Bone marrow (tissue), 2 donors: ENCODE measurements at regions not wholly inside any gene's neighbourhood (a gene's known extent, or its start where the extent isn't known, plus 50 kb on each side); places are given as distances from the start of the nearest gene placed in this dataset.

ENCODE experiments used
- DNase-seq, 2 donors: peaks; one replicate each; lab custom pipeline; 2025; lab: John Stamatoyannopoulos, UW

DNA sequence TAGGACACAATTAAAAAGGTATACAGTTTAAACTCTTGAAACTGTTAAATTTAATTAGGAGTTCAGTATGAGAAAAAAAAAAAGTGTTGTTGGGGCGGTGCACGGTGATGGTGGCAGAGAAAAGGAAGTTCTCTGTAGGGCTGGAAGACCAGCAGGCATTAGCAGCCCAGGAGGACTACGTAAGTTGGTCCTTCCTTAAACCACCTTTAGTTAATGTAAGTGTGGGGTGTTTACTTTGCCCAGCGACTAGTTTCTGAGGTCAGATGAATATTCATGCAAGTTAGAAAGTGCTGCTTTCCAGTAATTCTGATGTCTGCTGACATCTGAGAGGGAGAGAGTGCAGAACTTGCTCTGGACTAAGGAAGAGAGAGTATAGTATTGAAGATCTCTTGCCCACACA is 54.9 kb downstream of the NKX2-1 start:
- DNase-seq = no peak

DNA sequence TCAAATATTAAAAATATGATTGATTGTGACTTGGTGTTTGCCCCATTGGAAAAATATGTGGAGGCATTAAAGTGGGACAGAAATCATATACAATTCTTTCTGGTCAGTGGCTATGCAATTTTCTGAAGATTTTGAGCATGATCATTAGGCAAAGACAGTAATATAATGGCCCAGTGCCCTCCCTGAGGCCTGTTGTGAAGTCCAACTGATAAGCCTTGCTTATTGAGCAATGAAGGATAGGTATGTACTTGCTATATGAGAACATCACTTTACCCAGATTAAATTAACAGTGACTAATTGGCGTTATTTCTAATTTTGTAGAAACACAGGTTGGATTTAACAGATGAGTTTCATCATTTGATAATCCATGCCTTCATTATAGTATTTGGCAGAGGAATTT is 57.1 kb downstream of the NKX2-1 start:
- DNase-seq = no peak

GRCh38 chr14:36455241-36455627 is 64.8 kb downstream of the NKX2-1 start:
- DNase-seq = no peak

DNA sequence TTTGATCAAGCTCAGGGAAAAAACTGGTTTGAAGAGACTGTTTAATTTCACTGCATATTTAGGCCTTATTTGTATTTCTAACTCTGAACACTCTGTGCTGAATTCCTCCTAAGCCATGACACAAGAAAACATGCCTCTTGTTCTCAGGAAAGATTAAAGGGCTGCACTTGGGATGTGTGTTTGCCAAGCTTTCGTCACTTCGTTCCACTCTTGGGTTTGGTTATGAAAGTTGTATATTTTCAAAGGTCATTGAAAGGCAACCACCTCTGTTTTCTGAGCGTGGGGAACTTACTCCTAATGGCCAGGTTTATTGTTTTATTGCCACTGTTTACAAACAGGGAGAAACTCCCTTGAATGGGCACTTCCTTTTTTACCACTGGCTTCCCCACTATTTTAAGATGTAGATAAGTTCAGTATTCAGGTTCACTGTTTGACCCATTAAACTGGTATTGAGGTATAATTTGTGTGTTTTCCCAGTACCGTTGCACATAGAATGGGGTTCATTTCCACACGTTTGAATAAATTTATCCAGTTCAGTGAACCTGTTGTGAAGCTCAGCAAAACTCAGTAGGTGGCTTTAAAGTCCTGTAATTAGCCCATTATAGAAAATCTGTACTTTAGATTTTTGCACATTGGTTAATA is 65.3 kb downstream of the NKX2-1 start:
- no peak for DNase-seq

DNA sequence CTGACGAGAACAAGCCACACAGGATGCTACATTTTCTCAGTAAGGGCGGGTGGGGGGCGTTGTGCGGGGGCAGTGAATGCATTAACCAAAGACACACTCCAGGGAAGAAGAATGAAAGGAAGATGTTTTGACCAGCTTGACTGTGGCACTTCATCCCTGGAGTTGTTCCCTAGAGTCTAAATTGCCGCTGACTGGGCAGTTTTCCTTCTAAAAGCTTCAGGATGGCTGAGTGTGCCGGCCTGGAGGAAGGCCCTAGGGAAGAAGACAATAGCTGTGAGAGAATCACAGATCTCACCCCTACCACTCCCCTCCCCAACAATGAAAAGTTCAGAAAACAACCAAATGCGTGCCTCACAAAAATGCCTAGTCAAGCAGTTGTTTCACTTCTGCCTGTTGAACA is 67.2 kb downstream of the NKX2-1 start:
- DNase-seq = no peak

DNA sequence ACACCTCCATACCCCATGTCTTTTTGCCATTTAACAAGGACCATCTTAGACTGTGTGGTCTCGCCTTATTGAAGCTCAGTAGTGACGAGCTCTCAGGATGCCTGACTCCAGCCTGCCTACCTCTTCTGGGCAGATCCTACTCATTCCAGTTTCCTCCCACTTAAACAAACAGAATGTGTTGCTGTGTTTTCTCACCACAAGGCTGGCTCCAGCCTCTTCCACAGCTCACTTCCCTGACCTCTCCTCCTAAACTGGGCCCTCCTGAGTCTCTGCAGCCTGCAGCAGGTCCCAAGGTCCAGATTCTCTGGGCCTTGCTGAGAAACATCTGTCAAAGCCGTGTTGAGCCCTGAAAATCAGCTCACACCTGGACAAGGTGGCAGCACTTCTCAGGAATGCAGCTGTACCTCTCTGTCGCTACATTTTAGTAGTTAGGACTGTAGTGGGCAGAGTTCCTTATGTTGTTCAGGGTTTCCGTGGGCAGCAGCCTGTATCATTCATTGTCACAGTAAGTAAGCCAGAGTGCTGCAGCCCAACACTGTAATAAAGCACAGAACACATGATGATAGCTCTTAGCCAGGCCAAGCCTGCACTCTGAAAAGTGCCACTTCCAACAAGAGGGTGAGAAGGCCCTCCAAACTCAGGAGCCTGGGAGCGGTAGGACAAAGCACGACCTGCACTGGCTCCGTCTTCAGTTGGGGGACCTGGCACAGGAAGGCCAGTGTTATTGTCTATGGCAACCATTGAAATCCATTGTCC is 68.5 kb downstream of the NKX2-1 start:
- DNase-seq = no peak

DNA sequence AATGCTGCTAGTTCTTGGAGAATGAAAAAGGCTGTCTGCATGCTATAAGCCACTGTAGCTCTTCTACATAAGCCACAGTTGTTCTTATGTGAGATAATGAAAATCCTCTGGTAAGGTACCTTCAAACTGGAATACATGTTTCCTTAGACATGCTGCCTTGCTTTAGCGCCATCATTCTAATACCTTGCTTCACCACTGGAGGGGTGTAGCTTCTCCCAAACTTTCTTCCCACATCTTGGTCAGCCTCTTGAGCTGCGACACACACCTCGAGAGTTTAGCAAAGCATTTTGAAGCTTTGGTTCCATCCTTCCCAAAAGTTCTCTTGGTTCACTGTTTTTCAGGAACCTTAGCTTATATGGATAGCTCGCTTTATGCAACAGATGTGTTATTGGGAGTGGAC is 69.5 kb downstream of the NKX2-1 start:
- no peak for DNase-seq

- DNase-seq = no peak
These were observed 70.1 kb downstream of the NKX2-1 start for GRCh38 chr14:36449903-36450302.

- no peak for DNase-seq
These were observed 76.7 kb downstream of the NKX2-1 start for GRCh38 chr14:36443374-36443773.

GRCh38 chr14:36442824-36443241 is 77.2 kb downstream of the NKX2-1 start:
- no peak for DNase-seq

DNA sequence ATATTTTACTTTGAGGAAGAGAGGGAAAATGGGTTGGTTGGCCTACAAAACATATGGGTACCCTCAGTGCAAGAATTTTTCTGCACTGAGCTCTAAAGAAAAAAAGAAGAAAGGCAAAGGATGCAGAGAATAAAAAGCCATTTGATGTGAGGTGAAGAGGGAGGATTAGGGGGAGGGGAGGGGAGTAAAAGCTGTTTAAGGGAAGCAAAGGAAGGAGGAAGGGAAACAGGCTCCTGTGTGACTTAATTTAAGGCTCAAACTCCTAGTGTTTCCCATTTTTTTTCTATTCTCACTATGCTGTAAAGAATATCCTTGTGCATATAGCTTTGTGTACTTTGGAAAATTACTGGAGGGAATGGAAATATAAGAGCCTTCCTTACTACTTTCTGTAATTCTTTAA is 78.7 kb downstream of the NKX2-1 start:
- DNase-seq = no peak

DNA sequence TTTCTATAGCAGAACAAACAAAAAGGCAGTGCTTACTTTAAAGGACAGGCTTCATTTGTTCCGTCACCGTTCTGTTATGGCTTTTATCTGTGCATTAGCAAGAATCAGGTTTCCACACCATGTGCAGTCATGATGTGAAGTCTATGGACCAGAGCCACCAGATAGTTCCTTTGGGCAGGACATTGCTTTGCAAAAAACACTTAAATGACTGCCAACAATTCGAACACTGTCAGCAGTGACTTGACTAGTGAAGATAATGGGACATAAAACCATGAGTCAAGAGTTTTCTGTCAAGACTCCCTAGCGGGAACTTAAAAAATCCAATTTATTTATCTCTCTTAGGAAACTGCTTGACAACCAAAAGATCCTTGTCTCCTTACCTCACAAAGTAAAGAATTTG is 80.3 kb downstream of the NKX2-1 start:
- no peak for DNase-seq

DNA sequence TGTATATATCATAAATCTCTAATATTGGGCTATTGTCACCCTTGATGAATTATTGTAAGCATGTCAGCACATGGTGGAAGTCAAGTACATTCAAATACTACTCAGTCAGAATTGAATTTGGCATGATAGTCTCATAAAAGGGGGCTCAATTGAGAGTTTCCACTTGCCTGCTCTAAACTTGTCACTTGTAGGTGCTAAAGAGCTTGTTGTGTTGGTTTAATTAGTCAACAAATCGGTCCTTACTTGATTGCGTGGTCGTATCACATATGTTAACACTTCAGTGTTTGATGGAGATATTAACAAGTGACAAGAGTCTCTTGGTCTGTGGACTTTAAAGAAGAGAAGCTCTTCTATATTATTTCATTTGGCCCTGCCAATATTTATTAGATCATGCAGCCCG is 81.1 kb downstream of the NKX2-1 start:
- no peak for DNase-seq

- no peak for DNase-seq
These were observed 89.4 kb downstream of the NKX2-1 start for GRCh38 chr14:36430662-36431084.

DNA sequence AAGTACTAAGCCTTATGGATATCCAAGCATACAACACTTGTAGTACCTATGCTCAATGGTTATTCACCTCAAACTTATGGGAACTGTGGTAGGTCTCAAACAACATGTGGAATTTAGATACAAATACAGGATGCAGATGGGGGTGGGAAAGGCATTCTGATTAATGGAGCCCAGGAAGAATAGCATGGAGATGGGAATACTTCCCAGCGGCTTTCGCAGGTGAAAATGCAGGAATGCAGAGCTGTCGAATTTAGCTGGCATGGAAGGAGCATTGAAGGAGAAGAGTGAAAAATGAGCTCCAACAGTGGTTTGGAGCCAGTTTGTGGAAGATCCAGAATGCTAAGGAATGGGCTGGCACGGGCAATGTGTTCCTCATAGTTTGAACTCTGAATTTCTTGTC is 89.9 kb downstream of the NKX2-1 start:
- no peak for DNase-seq

DNA sequence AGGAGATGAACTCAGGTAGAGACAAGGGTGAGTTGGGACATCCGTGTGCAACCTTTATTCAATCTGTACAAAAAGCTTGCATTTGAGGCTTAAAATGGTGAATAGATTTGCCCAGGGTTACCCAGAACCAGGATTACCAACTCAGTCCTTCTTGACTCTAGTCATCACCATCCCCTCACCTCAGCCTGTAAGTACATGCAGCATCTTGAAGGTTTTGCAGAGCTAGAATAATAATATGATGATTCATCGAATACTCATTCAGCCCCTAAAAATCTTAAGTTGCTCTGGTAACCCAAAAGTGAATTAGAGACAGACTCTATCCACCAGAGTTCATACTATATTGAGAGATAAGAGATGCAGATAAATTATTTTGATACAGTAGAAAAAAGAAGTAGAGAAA is 90.3 kb downstream of the NKX2-1 start:
- no peak for DNase-seq

- DNase-seq = no peak
These were observed 91.7 kb downstream of the NKX2-1 start for GRCh38 chr14:36428350-36428749.

- no peak for DNase-seq
These were observed 93.2 kb downstream of the NKX2-1 start for GRCh38 chr14:36426836-36427235.

DNA sequence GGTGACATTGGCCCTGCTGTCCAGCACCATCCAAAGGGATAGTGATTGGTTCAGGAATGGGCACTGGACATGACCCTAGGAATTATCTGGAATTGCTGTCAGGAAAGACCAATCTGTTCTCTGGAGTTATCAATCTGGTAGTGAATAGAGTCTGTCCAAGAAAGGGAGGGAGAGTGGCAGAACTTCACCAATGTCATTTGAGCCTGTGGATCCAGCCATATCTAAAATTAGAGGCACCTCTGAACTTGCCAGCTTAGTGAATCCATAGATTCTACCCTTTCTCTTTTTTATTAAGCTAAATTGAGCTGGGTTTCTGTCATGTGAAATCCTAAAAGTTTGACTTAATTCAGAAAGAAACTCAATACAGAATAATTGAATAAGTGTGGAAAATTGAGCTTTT is 93.9 kb downstream of the NKX2-1 start:
- DNase-seq = no peak

DNA sequence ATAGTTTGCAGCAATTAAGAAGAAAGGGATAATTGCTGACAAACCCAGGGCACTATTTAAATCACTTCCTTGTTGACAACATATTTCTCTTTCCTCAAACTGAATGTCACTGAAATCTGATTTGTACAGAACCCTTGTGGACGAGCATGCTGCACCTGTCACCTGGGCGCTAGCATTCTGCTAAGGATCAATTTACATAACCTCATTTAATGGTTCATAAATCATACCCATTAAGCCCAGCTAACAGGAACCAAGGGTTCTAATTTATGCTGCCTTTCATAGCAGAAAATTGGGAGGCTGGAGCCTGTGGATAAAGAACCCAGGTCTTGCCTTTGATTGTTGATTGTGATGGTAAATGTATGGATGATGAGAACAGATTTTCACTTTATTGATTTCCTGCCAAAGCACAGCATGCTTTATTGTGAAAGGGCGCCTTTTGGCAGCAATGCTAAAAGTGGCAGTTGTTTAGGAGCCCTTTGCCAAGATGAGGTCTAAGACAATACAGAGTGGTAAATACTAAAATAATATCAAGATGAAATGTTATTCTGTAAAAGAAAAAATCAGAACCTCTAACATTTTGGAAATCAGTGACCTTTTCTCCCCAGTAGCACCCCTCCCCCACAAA is 95.4 kb downstream of the NKX2-1 start:
- no peak for DNase-seq

DNA sequence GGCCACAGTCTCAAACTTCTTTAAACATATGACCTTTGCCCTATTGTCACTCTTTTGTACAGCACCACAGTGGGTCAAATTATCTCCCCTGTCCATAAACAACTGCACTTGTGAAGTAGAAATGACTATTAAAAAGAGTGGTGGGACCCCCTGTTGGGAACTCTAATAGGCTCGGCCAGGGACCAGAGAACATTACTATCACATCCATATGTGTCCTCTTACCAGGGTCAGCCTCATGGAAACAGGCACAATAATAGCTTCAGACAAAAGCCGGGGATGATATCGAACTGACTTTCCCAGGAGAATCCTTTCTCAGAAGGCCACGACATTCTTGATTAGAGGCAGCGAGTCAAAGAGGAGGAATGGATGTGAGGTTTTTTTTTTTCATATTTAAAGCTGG is 96.6 kb downstream of the NKX2-1 start:
- no peak for DNase-seq

GRCh38 chr14:36420149-36420687 is 99.8 kb upstream of the MBIP start:
- no peak for DNase-seq

GRCh38 chr14:36418937-36419336 is 98.5 kb upstream of the MBIP start:
- no peak for DNase-seq
